ENCODE measurements at regions not wholly inside any gene's neighbourhood (a gene's known extent, or its start where the extent isn't known, plus 50 kb on each side); places are given as distances from the start of the nearest gene placed in this dataset.

- TF ChIP-seq, protein P1, sequence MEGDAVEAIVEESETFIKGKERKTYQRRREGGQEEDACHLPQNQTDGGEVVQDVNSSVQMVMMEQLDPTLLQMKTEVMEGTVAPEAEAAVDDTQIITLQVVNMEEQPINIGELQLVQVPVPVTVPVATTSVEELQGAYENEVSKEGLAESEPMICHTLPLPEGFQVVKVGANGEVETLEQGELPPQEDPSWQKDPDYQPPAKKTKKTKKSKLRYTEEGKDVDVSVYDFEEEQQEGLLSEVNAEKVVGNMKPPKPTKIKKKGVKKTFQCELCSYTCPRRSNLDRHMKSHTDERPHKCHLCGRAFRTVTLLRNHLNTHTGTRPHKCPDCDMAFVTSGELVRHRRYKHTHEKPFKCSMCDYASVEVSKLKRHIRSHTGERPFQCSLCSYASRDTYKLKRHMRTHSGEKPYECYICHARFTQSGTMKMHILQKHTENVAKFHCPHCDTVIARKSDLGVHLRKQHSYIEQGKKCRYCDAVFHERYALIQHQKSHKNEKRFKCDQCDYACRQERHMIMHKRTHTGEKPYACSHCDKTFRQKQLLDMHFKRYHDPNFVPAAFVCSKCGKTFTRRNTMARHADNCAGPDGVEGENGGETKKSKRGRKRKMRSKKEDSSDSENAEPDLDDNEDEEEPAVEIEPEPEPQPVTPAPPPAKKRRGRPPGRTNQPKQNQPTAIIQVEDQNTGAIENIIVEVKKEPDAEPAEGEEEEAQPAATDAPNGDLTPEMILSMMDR (IDR thresholded peaks at IDR 0.05) = no peak
- no peaks in the 10 kb centered on the region for H3K9me3 ChIP-seq
- no peak overlapping the region for H3K27ac ChIP-seq
- H3K4me1 ChIP-seq (ENCODE audit: control insufficient read depth in 1 of 2, low read depth in 2 of 2) = no peaks in the 10 kb centered on the region
- ATAC-seq (ENCODE audit: insufficient number of reproducible peaks, low FRiP score, low read depth) (no peak), DNase-seq (ENCODE audit: low spot score) (no peak)
- H3K36me3 ChIP-seq = no peaks in the 10 kb centered on the region
- no peak overlapping the region for H3K4me3 ChIP-seq
- no peaks in the 10 kb centered on the region for H3K27me3 ChIP-seq (replicated peaks; ENCODE audit: insufficient read depth)
Observed at GRCh38 chr15:87347806-87348515, 908.6 kb downstream of the NTRK3 start.

DNA sequence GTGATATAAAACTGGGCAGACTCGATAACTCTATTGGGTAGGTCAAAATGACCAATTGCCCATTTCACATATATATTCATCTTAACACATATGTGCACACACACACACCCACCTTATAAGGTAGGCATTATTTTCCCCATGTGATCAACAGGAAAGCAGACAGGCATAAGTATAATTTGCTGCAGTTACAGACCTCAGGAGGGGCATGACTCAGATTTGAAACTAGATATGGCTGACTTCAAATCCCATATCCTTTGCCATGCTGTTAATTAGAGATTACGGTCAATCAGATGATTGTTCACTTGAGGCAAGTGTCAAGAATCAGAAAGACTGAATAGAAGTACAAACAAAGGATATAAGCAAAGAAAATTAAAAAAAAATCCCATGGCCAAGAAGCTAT, 910.6 kb downstream of the NTRK3 start:
- no peak overlapping the region for H3K27ac ChIP-seq
- ATAC-seq (ENCODE audit: insufficient number of reproducible peaks, low FRiP score, low read depth) (no peak), DNase-seq (ENCODE audit: low spot score) (no peak)
- H3K27me3 ChIP-seq (replicated peaks; ENCODE audit: insufficient read depth) = no peaks in the 10 kb centered on the region
- no peak overlapping the region for H3K4me3 ChIP-seq
- TF ChIP-seq, protein P1 (IDR thresholded peaks at IDR 0.05) = no peak
- no peaks in the 10 kb centered on the region for H3K4me1 ChIP-seq (ENCODE audit: control insufficient read depth in 1 of 2, low read depth in 2 of 2)
- H3K36me3 ChIP-seq = no peaks in the 10 kb centered on the region
- H3K9me3 ChIP-seq = no peaks in the 10 kb centered on the region

DNA sequence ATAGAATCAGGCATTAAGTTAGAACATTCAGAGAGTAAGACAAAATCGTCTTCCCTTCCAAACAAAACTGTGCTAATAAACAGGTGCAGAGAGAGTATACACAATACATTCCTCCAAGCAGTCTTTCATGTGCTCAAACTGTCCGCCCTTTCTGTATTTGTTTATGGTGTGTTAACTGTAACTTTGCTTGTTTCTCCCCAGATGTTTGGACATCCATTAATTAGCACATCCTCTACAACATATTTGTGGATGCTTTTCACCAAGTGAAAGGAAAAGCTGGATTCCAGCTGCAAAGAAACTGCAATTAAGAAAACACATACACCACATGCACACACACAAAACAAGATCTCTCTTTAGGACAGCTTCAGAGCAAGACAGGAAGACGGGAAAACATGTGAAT, 912.6 kb downstream of the NTRK3 start:
- H3K4me3 ChIP-seq = no peak overlapping the region
- H3K9me3 ChIP-seq = no peaks in the 10 kb centered on the region
- TF ChIP-seq, protein P1 (IDR thresholded peaks at IDR 0.05) = no peak
- DNase-seq (ENCODE audit: low spot score) (no peak), ATAC-seq (ENCODE audit: insufficient number of reproducible peaks, low FRiP score, low read depth) (no peak)
- H3K4me1 ChIP-seq (ENCODE audit: control insufficient read depth in 1 of 2, low read depth in 2 of 2) = no peaks in the 10 kb centered on the region
- H3K27ac ChIP-seq = no peak overlapping the region
- no peaks in the 10 kb centered on the region for H3K36me3 ChIP-seq
- no peaks in the 10 kb centered on the region for H3K27me3 ChIP-seq (replicated peaks; ENCODE audit: insufficient read depth)

DNA sequence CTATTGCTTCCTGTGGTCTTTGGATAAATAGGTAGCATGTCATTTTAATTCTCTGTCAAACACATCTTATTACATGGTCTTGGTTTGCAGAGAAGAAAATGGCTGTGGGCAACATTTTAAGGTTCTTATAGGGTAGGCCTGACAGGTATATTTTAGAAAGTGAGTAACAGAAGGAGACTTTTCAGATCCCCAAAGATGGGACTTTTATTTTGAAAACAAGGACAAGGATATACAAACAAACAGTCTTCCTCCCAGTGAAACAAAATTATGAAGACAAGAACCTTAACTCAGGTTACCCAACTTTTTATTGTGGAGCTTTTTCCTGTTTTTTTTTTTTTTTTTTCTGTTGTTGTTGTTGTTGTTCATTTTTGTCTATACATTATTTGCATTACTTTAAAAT, 916.2 kb downstream of the NTRK3 start:
- Histone ChIP-seq H3K36me3 (no peaks in the 10 kb centered on the region), H3K4me1 (ENCODE audit: control insufficient read depth in 1 of 2, low read depth in 2 of 2) (no peaks in the 10 kb centered on the region), H3K4me3 (no peak overlapping the region), H3K27me3 (replicated peaks; ENCODE audit: insufficient read depth) (no peaks in the 10 kb centered on the region), H3K9me3 (no peaks in the 10 kb centered on the region), H3K27ac (no peak overlapping the region)
- TF ChIP-seq, protein P1 (IDR thresholded peaks at IDR 0.05) = no peak
- ATAC-seq (ENCODE audit: insufficient number of reproducible peaks, low FRiP score, low read depth) (no peak), DNase-seq (ENCODE audit: low spot score) (no peak)

DNA sequence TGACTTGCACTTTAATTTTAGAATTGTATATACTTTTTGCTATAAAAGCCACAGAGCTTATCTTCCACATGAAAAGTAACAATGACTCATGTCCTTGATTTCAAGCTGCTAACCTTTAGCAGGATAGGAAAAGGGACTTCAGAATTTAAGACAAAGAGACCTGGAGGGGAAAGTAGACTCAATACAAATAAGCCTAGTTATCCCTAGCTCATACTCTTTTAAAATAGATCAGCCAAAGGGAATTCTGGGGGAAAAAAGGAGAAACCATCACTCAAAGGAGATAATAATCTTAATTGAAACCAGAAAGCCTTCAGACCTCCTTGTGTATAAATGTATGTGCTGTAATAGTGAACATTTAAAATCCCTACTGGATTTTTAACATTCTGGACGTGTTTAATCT, 930.3 kb downstream of the NTRK3 start:
- TF ChIP-seq, protein P1 (IDR thresholded peaks at IDR 0.05) = no peak
- H3K9me3 ChIP-seq = no peaks in the 10 kb centered on the region
- DNase-seq (ENCODE audit: low spot score) = no peak

More for the DNA sequence above, 930.3 kb downstream of the NTRK3 start:
- Histone ChIP-seq H3K27me3 (replicated peaks; ENCODE audit: insufficient read depth) (no peaks in the 10 kb centered on the region), H3K4me3 (no peak overlapping the region), H3K27ac (no peak overlapping the region), H3K4me1 (ENCODE audit: control insufficient read depth in 1 of 2, low read depth in 2 of 2) (no peaks in the 10 kb centered on the region), H3K36me3 (no peaks in the 10 kb centered on the region)
- no peak for ATAC-seq (ENCODE audit: insufficient number of reproducible peaks, low FRiP score, low read depth)
